Skeletal muscle satellite cell (primary cell): ENCODE measurements at regions not wholly inside any gene's neighbourhood (a gene's known extent, or its start where the extent isn't known, plus 50 kb on each side); places are given as distances from the start of the nearest gene placed in this dataset.

Source experiments
- H3K27me3 ChIP-seq: 2 replicates; pipeline ENCODE4 v1.7.0; 2013; ENCODE audit warnings: low read length; ENCODE audit not compliant: control insufficient read depth, insufficient read depth
- H3K36me3 ChIP-seq: 2 replicates; pipeline ENCODE4 v1.7.0; 2013; ENCODE audit warnings: mild to moderate bottlenecking, control low read depth, low read length; ENCODE audit not compliant: insufficient read depth
- H3K4me1 ChIP-seq: 2 replicates; pipeline ENCODE4 v1.7.0; 2013; ENCODE audit warnings: low read length; ENCODE audit not compliant: control insufficient read depth, insufficient read depth
- H3K4me2 ChIP-seq: 2 replicates; pipeline ENCODE4 v1.7.0; 2013; ENCODE audit warnings: mild to moderate bottlenecking, low read length
- H3K4me3 ChIP-seq: 2 replicates; pipeline ENCODE4 v1.7.0; 2013; ENCODE audit warnings: low read length
- H3K9ac ChIP-seq: 2 replicates; pipeline ENCODE4 v1.7.0; 2013; ENCODE audit warnings: mild to moderate bottlenecking, low read depth, low read length, moderate library complexity
- H3K9me3 ChIP-seq: replicated peaks from 2 replicates; pipeline ENCODE4 v1.7.0; 2013; ENCODE audit warnings: mild to moderate bottlenecking, control low read depth, low read length

DNA sequence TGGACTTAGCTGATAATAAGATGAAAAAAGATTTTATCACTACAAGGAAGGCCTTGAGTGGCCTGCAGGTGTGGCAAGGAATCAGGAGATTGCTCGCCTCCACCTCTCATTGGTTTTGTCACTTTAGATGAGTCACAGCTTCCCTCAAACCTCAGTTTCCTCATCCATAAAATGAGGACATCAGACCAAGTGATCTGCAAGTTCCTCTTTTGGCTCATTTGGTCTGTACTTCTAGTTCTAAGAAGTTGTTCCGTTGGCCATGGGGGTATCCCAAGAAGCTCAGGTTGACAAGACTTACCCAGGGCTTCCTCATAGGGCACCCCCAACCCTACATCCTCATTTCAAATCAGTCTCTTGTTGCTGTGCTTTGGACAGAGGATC lies 254.1 kb downstream of the UACA start:
- Histone ChIP-seq H3K27me3 (peaks cover 10% of the 10 kb centered on the region), H3K9me3 (peaks cover 9% of the 10 kb centered on the region), H3K9ac (no peak overlapping the region), H3K36me3 (no peaks in the 10 kb centered on the region), H3K4me2 (peak overlapping the region; percentile 57), H3K4me3 (no peak overlapping the region), H3K4me1 (peaks cover 54% of the 10 kb centered on the region)

DNA sequence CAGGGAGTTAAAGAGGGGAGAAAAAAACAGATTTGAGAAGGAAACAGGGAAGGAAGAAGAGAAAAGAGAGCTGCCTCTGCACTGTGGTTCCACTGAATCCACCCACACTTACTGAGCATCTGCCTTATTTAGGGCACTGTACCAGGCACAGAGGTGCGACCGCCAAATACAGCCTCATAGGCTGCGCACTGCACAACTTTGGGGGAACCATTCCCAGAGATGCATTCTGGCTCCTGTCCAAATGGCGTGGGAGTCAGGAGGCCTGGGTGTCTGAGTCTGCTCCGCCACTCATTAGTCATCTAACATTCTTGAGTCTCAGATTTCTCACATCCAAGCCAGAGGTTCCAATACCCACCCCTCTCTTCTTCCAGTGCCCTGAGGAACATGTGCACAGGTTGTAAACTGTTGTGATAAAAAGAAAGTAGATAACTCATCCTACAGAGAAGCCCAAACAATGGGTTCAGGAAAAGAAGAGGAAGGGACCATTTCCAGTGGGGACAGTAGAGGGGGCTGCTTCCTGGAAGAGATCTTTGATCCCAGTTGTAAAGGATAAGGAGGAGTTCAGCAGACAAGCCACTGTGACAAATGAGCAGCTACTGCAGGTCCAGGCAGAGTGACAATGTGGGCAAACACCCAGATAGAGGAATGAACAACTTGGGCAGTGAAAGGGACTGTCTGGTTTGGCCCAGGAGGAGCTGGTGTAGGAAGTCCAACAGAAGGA lies 254.6 kb downstream of the UACA start:
- Histone ChIP-seq H3K4me2 (peak overlapping the region; percentile 74), H3K9me3 (peaks cover 9% of the 10 kb centered on the region), H3K27me3 (peaks cover 5% of the 10 kb centered on the region), H3K4me1 (peaks cover 60% of the 10 kb centered on the region), H3K36me3 (no peaks in the 10 kb centered on the region), H3K9ac (peak overlapping the region; percentile 34), H3K4me3 (peak overlapping the region; percentile 34)

DNA sequence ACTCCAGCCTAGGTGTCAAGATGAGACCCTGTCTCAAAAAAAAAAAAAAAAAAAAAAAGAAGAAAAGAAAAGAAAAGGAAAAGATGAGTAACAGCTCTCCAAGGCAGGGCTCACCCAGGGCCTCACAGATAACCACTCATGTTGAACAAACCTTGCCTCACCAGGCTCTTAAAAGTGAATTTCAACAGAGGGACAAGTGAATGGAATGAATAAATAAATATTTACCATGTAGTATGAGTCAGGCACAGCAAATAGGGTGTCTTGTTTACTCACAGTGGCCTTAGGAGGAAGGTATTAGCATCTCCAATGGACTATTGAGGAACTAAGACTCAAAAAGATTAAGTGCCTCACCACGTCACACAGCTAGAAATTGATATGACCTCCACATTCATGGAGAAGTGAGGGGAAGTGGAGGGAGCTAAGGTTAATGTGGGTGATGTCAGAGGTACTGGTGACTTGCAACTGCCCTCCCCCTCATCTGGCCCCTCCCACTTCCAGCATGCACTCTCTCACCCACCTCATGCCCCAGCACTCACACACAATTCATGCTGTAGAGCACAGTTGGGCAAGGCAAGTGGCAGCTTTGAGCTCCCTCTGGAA lies 255.5 kb downstream of the UACA start:
- Histone ChIP-seq H3K4me1 (peaks cover 60% of the 10 kb centered on the region), H3K4me2 (peak overlapping the region; percentile 50), H3K36me3 (no peaks in the 10 kb centered on the region), H3K9me3 (peaks cover 9% of the 10 kb centered on the region), H3K27me3 (no peaks in the 10 kb centered on the region), H3K9ac (no peak overlapping the region), H3K4me3 (peak overlapping the region; percentile 40)

DNA sequence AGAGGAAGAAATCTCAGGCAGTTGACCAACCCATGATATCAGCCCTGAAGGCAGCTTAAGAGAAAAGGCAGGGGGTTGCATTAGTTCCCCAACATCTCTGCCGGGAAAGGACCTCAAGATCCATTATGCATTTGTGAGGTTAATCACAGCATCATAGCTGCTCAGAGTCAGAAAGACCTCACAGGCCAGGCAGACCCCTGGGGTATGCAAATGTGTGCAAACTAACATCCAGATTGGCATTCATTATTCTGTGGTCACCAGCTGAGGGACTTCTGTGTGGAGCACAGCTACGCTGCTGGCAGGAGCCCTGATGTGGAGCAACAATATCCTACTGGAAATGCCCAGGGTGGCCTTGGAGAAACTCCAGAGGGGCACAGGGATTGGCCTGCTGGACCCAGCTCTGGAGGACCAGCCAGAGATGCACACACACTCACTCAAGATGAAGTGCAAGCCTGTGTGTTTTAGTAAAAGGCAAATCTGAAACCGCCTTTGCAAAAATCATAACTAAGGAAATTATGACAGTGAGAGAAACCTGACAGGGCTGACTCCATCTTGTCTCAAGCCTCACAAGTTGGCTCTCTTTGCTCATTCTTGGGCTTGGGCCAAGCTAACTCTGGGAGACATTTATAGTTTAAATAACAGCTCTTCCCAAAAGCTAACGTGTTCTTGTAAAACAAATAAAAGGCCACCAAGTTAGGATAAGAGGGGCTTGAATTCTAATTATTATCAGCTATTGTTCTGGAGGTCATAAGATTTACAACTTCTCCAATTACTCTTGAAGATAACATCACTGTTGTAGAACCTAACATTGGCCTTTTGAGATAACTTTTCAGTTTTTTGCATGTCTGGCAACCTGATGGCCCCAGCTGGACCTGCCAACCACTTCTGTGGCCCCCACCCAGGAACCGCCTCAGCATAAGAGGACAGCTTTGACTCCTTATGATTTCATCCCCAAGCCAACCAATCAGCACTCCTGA lies 257.1 kb downstream of the UACA start:
- no peak overlapping the region for H3K4me3 ChIP-seq
- no peak overlapping the region for H3K9ac ChIP-seq
- H3K4me2 ChIP-seq: peak overlapping the region; percentile 32
- H3K27me3 ChIP-seq: peaks cover 5% of the 10 kb centered on the region
- H3K9me3 ChIP-seq: peaks cover 9% of the 10 kb centered on the region
- H3K36me3 ChIP-seq: no peaks in the 10 kb centered on the region
- peaks cover 60% of the 10 kb centered on the region for H3K4me1 ChIP-seq

DNA sequence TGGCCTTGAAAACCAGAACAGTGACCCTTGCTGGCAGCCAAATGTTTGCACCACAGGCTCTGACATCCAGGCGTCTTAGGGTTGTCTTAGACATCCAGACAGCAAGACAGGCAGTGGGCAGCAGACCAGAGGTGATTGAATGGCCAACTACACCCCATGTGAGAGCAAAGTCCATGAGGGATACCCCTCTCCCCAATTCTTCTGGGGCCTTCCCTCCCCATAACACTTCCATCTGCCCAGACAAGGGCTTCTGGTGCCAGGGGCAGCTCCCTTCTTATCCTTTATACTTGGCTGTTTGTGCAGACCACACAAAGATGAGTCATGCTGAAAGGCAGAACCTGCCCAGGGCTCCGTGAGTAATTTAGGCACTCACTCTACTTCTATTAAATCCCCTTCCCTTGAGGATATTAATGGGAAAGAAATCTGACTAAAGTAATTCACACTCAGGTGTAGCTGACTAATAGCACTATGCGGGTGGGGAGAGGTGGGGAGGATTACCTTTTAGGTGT lies 257.9 kb downstream of the UACA start:
- Histone ChIP-seq H3K4me1 (peaks cover 60% of the 10 kb centered on the region), H3K4me2 (peak overlapping the region; percentile 53)

DNA sequence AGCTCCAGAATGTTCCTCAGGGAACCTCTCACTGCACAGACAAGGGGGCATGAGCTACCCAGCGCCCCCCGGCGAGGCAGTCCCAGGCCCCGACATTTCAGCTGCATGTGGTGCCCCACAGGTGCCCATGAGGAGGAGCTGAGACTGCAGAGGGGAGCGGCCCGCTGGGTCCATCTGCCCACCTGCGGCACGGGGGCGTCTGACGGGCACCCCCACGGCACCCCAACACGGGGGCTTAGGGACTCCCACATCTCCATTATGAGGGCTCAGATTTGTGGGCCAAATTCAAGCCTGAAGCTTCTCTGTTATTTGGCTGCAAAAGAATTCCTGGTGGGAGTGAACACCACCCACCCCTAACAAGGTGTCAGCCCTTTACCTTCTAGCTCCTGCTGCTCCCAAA lies 258.4 kb downstream of the UACA start:
- no peak overlapping the region for H3K4me3 ChIP-seq
- H3K27me3 ChIP-seq: peaks cover 9% of the 10 kb centered on the region
- H3K9ac ChIP-seq: no peak overlapping the region
- peak overlapping the region; percentile 53 for H3K4me2 ChIP-seq
- H3K9me3 ChIP-seq: peaks cover 1% of the 10 kb centered on the region
- peaks cover 60% of the 10 kb centered on the region for H3K4me1 ChIP-seq
- no peaks in the 10 kb centered on the region for H3K36me3 ChIP-seq

More for the DNA sequence above, 257.9 kb downstream of the UACA start:
- Histone ChIP-seq H3K36me3 (no peaks in the 10 kb centered on the region), H3K4me3 (no peak overlapping the region), H3K27me3 (peaks cover 8% of the 10 kb centered on the region), H3K9me3 (peaks cover 6% of the 10 kb centered on the region), H3K9ac (no peak overlapping the region)

DNA sequence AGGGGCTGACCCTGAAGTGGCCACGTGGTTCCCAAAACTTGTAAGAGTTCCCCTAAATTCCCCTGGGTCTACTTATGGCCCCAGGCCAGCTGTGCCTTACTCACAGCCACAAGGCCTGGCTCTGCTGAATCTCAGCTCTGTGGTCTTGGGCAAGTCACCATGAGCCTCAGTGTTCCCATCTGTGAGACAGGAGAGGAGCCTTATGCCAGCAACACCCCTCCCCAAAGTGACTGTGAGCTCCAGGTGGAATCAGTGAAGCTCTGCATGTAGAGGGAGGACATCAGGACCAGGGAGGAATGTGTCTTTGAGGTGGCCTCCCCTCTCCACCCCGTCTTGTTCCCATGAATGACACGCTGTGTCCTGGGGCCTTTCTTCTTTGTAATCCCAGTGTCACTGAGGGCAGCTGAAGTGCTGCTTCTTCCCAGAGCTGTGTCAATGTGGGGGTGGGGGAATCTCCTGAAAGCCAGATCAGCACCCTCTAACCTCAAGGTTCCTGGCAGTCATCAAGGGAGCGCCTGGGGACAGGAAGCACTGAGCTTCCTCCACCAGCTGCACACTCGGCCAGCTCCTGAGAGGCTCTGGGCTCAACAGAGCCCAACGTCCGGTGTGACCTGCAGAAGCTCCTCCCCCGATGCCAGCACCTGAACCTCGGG lies 258.9 kb downstream of the UACA start:
- Histone ChIP-seq H3K9me3 (no peaks in the 10 kb centered on the region), H3K9ac (no peak overlapping the region), H3K4me2 (no peak overlapping the region), H3K4me3 (no peak overlapping the region), H3K36me3 (no peaks in the 10 kb centered on the region), H3K4me1 (peaks cover 55% of the 10 kb centered on the region), H3K27me3 (peaks cover 13% of the 10 kb centered on the region)

DNA sequence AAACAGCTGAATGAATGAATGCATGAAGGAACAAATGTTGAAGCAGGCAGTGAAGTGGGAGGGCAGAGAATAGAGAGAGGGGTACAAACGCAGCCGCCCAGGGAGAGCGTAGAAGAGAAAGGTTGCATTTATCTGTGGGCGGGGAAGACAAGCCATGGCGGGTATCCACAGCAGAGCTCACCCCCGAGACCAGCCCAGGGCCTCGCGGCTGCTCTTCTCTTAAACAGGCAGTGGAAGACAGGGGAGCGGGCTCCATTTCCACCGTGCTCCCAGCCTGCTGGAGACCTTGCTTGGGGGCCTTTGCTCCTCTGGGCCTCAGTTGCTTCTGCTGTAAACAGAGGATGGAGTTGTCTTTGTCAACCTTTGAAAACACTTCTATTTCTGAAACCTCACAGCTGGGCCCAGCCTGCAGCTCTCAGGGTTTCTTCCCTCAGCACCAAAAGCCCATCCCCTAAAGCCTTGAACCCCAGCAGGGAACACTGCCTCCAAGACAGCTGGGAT lies 259.5 kb downstream of the UACA start:
- H3K4me2 ChIP-seq: no peak overlapping the region
- H3K9me3 ChIP-seq: no peaks in the 10 kb centered on the region
- H3K36me3 ChIP-seq: no peaks in the 10 kb centered on the region
- peaks cover 13% of the 10 kb centered on the region for H3K27me3 ChIP-seq
- no peak overlapping the region for H3K9ac ChIP-seq
- no peak overlapping the region for H3K4me3 ChIP-seq
- H3K4me1 ChIP-seq: peaks cover 49% of the 10 kb centered on the region

DNA sequence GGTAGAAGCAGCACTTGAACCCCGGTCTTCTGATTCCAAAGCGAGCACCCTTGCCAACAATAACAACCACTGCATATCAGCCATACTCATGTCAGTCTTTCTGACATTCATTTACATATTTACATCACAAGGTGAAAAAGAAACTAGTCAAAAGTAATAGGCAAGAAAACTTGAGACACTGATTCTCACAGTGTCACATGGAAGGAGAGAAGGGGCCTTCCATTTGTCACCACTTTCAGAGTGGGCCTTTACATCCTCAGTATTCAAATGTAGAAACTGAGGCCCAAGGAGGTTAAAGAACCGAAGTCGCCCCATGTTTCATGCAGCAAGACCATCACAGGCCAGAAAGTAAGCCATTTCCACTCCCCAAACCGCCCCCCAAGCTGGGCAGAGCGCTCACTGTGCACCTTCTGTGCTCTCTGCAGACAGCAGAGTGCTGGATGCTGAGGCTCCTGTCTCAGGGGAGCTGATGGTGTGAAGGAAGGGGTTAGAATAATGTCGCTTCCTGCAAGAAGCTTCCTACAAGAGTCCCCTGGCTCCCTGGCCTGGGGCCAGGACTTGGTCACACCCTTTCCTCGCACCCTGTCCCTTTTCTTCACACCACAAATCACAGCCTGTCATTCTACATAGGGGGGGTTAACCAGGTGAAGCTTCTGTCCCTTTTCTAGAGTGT lies 260.1 kb downstream of the UACA start:
- no peak overlapping the region for H3K4me3 ChIP-seq
- H3K4me1 ChIP-seq: peaks cover 43% of the 10 kb centered on the region
- no peaks in the 10 kb centered on the region for H3K36me3 ChIP-seq
- H3K9ac ChIP-seq: no peak overlapping the region
- H3K9me3 ChIP-seq: no peaks in the 10 kb centered on the region
- H3K27me3 ChIP-seq: peaks cover 13% of the 10 kb centered on the region
- H3K4me2 ChIP-seq: no peak overlapping the region

DNA sequence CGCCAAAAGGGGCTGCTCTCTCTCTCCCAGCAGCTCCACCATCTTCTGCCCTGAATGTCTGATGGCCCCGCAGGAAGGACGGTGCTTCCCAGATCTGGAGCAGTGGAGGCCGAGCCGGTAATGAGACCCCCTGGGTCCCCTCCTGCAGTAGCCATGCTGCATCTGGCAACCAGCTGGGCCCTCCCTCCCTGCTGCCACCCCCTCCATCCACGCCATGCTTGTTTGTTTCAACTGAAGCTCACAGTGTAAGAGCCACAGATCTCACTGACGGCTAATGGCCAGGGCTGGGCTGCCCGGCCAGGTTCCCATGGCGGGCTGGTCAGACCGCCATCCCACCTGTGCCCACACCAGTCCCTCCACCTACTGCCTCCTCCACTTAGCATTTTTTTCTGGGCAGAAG lies 260.8 kb downstream of the UACA start:
- Histone ChIP-seq H3K9ac (no peak overlapping the region), H3K27me3 (peaks cover 13% of the 10 kb centered on the region), H3K36me3 (no peaks in the 10 kb centered on the region), H3K4me3 (no peak overlapping the region), H3K4me2 (no peak overlapping the region), H3K4me1 (peaks cover 37% of the 10 kb centered on the region), H3K9me3 (no peaks in the 10 kb centered on the region)
